Endothelial cell of umbilical vein (primary cell): ENCODE measurements at regions not wholly inside any gene's neighbourhood (a gene's known extent, or its start where the extent isn't known, plus 50 kb on each side); places are given as distances from the start of the nearest gene placed in this dataset.

Experiments used
- BruUV-seq: library from RNA; stranded (reverse); fragments of 400-500 nt; replicated peaks from 2 replicates; lab custom pipeline; 2021; lab: Mats Ljungman, UMichigan
- CTCF ChIA-PET: fragments of 300-600, 350-600 bp; sonication (Branson Sonifier 250); formaldehyde crosslinking; loops from one replicate; lab custom pipeline; 2021; ENCODE audit warnings: antibody characterized with exemption, inconsistent platforms; lab: Charles Lee
- POLR2A ChIA-PET: fragments of 300-600, 350-600 bp; sonication (Branson Sonifier 250); formaldehyde crosslinking; loops from one replicate; lab custom pipeline; 2021; ENCODE audit warnings: antibody characterized with exemption, inconsistent platforms; lab: Charles Lee
- DNase-seq: peaks from one replicate; pipeline ENCODE4 v3.0.0-alpha.2; 2011; ENCODE audit warnings: low read depth, low spot score
- FAIRE-seq: peaks from 2 replicates; lab custom pipeline; 2011; peaks lifted over from hg19 to GRCh38; lab: Jason Lieb, UNC
- H2AFZ ChIP-seq: 2 replicates; pipeline ENCODE4 v1.6.0; 2012; ENCODE audit warnings: low read depth, low read length, control low read depth, inconsistent platforms
- H3K27ac ChIP-seq: 2 replicates; pipeline ENCODE4 v1.5.1; 2011; ENCODE audit warnings: low read depth, mild to moderate bottlenecking, control low read depth, low read length, moderate library complexity; ENCODE audit not compliant: insufficient read depth
- H3K27me3 ChIP-seq, 2 experiments: 2 replicates each; pipeline versions ENCODE4 v1.6.0 to v1.6.1; 2011; ENCODE audit warnings: low read length in 2 of 2, mixed read lengths in 1 of 2; ENCODE audit not compliant: control insufficient read depth in 2 of 2, insufficient read depth in 2 of 2
- H3K36me3 ChIP-seq, 2 experiments: 2 replicates in 1 of 2; 3 replicates in 1 of 2; pipeline ENCODE4 v1.5.1; 2011; ENCODE audit warnings: low read length in 2 of 2, mild to moderate bottlenecking in 1 of 2, moderate library complexity in 1 of 2; ENCODE audit not compliant: control insufficient read depth in 2 of 2, insufficient read depth in 2 of 2; ENCODE audit errors: extremely low read depth in 1 of 2
- H3K4me1 ChIP-seq: 3 replicates; pipeline ENCODE4 v1.5.1; 2011; ENCODE audit warnings: mild to moderate bottlenecking, low read length; ENCODE audit not compliant: control insufficient read depth, insufficient read depth; ENCODE audit errors: extremely low read depth
- H3K4me2 ChIP-seq: 2 replicates; pipeline ENCODE4 v1.6.1; 2011; ENCODE audit warnings: low read length, control low read depth, mixed read lengths; ENCODE audit not compliant: insufficient read depth
- H3K4me3 ChIP-seq, 3 experiments: fragments of 200-600 bp in 1 of 3; sonication (generic), shearing (Covaris generic) in 1 of 3; replicated peaks in 1 of 3; 2 replicates each; pipeline ENCODE4 v1.5.1; 2011 to 2016; ENCODE audit warnings: control low read depth in 3 of 3, low read length in 3 of 3, mild to moderate bottlenecking in 2 of 3, inconsistent platforms in 1 of 3, low read depth in 1 of 3, moderate library complexity in 1 of 3; ENCODE audit not compliant: insufficient read depth in 1 of 3
- H3K79me2 ChIP-seq: 2 replicates; pipeline ENCODE4 v1.6.0; 2012; ENCODE audit warnings: low read length, inconsistent platforms; ENCODE audit not compliant: control insufficient read depth, insufficient read depth
- H3K9ac ChIP-seq: replicated peaks from 2 replicates; pipeline ENCODE3; 2011; ENCODE audit warnings: low read length, control low read depth; ENCODE audit not compliant: insufficient read depth; ENCODE audit errors: extremely low read depth
- H3K9me1 ChIP-seq: replicated peaks from 3 replicates; pipeline ENCODE4 v1.6.0; 2011; ENCODE audit warnings: mild to moderate bottlenecking, low read length; ENCODE audit not compliant: control insufficient read depth, insufficient read depth; ENCODE audit errors: extremely low read depth
- H3K9me3 ChIP-seq: replicated peaks from 2 replicates; pipeline ENCODE4 v1.5.1; 2012; ENCODE audit warnings: low read length, inconsistent platforms; ENCODE audit not compliant: control insufficient read depth, insufficient read depth
- H4K20me1 ChIP-seq: replicated peaks from 2 replicates; pipeline ENCODE3; 2011; ENCODE audit warnings: mild to moderate bottlenecking, low read length; ENCODE audit not compliant: control insufficient read depth, insufficient read depth; ENCODE audit errors: extremely low read depth
- EZH2 ChIP-seq: IDR thresholded peaks from 2 replicates; pipeline ENCODE4 v1.6.1; 2012; ENCODE audit warnings: borderline replicate concordance, low read depth, mild to moderate bottlenecking, moderate library complexity, low read length, inconsistent platforms; ENCODE audit not compliant: severe bottlenecking
- FOS ChIP-seq: IDR thresholded peaks from 2 replicates; pipeline ENCODE4 v1.6.1; 2011; ENCODE audit warnings: mild to moderate bottlenecking, low read length, moderate library complexity, borderline replicate concordance; ENCODE audit not compliant: insufficient read depth
- JUN ChIP-seq: IDR thresholded peaks from 2 replicates; pipeline ENCODE4 v1.6.1; 2011; ENCODE audit warnings: borderline replicate concordance, low read depth; ENCODE audit not compliant: insufficient read length, insufficient read depth
- MYC ChIP-seq: IDR thresholded peaks from one replicate; pipeline ENCODE4 v1.6.1; 2011; ENCODE audit warnings: mild to moderate bottlenecking, low read depth, low read length
- POLR2A ChIP-seq: IDR thresholded peaks from 2 replicates; pipeline ENCODE4 v1.6.1; 2012; ENCODE audit warnings: low read depth, mild to moderate bottlenecking, control low read depth, low read length
- POLR2AphosphoS5 ChIP-seq: IDR thresholded peaks from 2 replicates; pipeline ENCODE4 v1.6.1; 2012; ENCODE audit warnings: low read depth, mild to moderate bottlenecking, control low read depth, low read length, moderate library complexity; ENCODE audit not compliant: insufficient read depth
- dilution Hi-C: fragments of 300-500 bp; cut with MboI; formaldehyde crosslinking; loops from one replicate; pipeline ENCODE4 v1.15.0; 2019; ENCODE audit warnings: low sequenced_read_pairs; ENCODE audit not compliant: extremely low pct_ligation_motif_present
- intact Hi-C: fragments of 100-400 bp; cut with micrococcal nuclease; formaldehyde crosslinking; loops from one replicate; pipeline ENCODE4 v1.10.0; 2022
- TF ChIP-seq, protein P1 (sequence below): IDR thresholded peaks from 2 replicates; pipeline ENCODE4 v1.6.1; 2011; ENCODE audit not compliant: insufficient read depth, insufficient read length
- TF ChIP-seq, protein P2 (sequence below), 2 donors: IDR thresholded peaks; 1 replicate in 1 of 2; 2 replicates in 1 of 2; pipeline ENCODE4 v1.5.1; 2011; ENCODE audit warnings: low read length in 2 of 2, mild to moderate bottlenecking in 2 of 2, moderate library complexity in 2 of 2, control low read depth in 1 of 2, inconsistent platforms in 1 of 2, low read depth in 1 of 2; ENCODE audit not compliant: insufficient read depth in 1 of 2; ENCODE audit errors: extremely low read depth in 1 of 2

DNA sequence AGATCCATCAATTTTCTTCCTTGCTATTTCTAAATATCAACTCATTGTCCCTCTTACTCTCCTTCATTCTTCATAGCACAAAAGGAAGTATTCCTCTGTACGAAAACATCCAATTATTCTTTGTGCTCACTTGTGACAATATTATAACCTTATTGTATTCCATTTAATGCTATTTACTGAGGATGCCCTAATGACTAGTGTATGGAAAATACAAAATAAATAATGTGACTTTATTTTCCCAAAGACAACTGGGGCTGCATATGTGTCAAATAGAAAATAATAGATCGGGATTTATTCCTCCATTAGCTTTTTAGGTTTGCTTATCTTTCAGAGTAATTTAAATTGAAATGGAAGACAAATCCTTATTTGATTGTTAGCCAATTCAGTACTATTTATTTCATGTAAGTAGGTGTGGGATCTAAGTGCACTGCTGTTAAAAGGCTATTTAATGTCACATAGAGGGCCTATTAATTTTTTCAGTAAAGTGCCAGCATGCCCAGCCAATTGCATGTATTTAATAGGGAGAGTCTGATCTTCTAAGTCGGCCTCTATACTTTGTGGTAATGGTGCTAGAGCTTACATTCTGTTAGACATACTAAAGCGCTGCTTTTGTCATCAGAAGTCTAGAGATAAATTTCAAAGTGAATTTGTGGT lies 329.8 kb downstream of the MCTP2 start:
- DNase-seq (no peak), FAIRE-seq (no peak)
- Histone ChIP-seq H3K36me3 (no peaks in the 10 kb centered on the region), H4K20me1 (no peaks in the 10 kb centered on the region), H3K9me3 (no peaks in the 10 kb centered on the region), H3K4me2 (no peak overlapping the region), H3K4me1 (no peaks in the 10 kb centered on the region), H3K27me3 (peaks cover 0 to under 1% of the 10 kb centered on the region in 2 experiments), H3K9me1 (no peaks in the 10 kb centered on the region), H3K4me3 (no peak overlapping the region), H3K9ac (no peak overlapping the region), H2AFZ (no peak overlapping the region), H3K27ac (no peak overlapping the region), H3K79me2 (no peaks in the 10 kb centered on the region)
- CTCF ChIA-PET: no interaction called here
- intact Hi-C loops (no loop called here), dilution Hi-C loops (no loop called here)
- TF ChIP-seq FOS (no peak), MYC (no peak), POLR2A (no peak), JUN (no peak), POLR2AphosphoS5 (no peak), EZH2 (no peak)
- TF ChIP-seq, protein P1, sequence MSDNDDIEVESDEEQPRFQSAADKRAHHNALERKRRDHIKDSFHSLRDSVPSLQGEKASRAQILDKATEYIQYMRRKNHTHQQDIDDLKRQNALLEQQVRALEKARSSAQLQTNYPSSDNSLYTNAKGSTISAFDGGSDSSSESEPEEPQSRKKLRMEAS: no peak
- TF ChIP-seq, protein P2, sequence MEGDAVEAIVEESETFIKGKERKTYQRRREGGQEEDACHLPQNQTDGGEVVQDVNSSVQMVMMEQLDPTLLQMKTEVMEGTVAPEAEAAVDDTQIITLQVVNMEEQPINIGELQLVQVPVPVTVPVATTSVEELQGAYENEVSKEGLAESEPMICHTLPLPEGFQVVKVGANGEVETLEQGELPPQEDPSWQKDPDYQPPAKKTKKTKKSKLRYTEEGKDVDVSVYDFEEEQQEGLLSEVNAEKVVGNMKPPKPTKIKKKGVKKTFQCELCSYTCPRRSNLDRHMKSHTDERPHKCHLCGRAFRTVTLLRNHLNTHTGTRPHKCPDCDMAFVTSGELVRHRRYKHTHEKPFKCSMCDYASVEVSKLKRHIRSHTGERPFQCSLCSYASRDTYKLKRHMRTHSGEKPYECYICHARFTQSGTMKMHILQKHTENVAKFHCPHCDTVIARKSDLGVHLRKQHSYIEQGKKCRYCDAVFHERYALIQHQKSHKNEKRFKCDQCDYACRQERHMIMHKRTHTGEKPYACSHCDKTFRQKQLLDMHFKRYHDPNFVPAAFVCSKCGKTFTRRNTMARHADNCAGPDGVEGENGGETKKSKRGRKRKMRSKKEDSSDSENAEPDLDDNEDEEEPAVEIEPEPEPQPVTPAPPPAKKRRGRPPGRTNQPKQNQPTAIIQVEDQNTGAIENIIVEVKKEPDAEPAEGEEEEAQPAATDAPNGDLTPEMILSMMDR (IDR thresholded peaks at IDR 0.05; ENCODE audit: extremely low read depth in 1 of 2, insufficient read depth in 1 of 2, low read depth in 1 of 2, low read length in 2 of 2): no peak
- POLR2A ChIA-PET: no interaction called here
- no TSS peak for BruUV-seq
